SK-N-SH (cell line): ENCODE measurements at regions not wholly inside any gene's neighbourhood (a gene's known extent, or its start where the extent isn't known, plus 50 kb on each side); places are given as distances from the start of the nearest gene placed in this dataset.

Experiments used
- CTCF ChIA-PET: fragments of 300-600, 350-600 bp; formaldehyde crosslinking; extraction: SDS; loops from one replicate; lab custom pipeline; 2021; lab: Yijun Ruan, JAX
- POLR2A ChIA-PET: fragments of 350-600 bp; sonication (Branson Sonifier 250); formaldehyde crosslinking; extraction: SDS; loops from one replicate; lab custom pipeline; 2020; ENCODE audit warnings: antibody characterized with exemption, inconsistent platforms; lab: Yijun Ruan, JAX
- DNase-seq: peaks from one replicate; pipeline ENCODE4 v3.0.0; 2012
- H2AFZ ChIP-seq: fragments of 200-600 bp; sonication (generic); 2 replicates; pipeline ENCODE4 v1.8.1; 2016; ENCODE audit warnings: antibody characterized with exemption, mild to moderate bottlenecking, low read depth
- H3F3A ChIP-seq: fragments of 200-600 bp; sonication (generic); replicated peaks from 2 replicates; pipeline ENCODE3; 2016; ENCODE audit warnings: antibody characterized with exemption, mild to moderate bottlenecking; ENCODE audit not compliant: insufficient read depth
- H3K27ac ChIP-seq, 2 experiments: fragments of 200-500 bp in 1 of 2; fragments of 200-600 bp in 1 of 2; sonication (Bioruptor generic) in 1 of 2; sonication (generic), shearing (Covaris generic) in 1 of 2; 2 replicates each; pipeline versions ENCODE4 v1.5.1 to v1.6.1; 2014 to 2016; ENCODE audit warnings: low read depth in 2 of 2, inconsistent platforms in 1 of 2, low read length in 1 of 2, mild to moderate bottlenecking in 1 of 2, mixed read lengths in 1 of 2
- H3K27me3 ChIP-seq: fragments of 200-600 bp; sonication (generic), shearing (Covaris generic); 2 replicates; pipeline ENCODE4 v1.6.1; 2016; ENCODE audit warnings: mixed run types; ENCODE audit not compliant: insufficient read depth
- H3K36me3 ChIP-seq, 2 experiments: fragments of 200-500 bp in 1 of 2; fragments of 200-600 bp in 1 of 2; sonication (Bioruptor generic) in 1 of 2; sonication (generic) in 1 of 2; replicated peaks in 1 of 2; 2 replicates each; pipeline versions ENCODE3 to v1.5.1; 2014 to 2016; ENCODE audit warnings: low read length in 1 of 2, mild to moderate bottlenecking in 1 of 2; ENCODE audit not compliant: insufficient read depth in 2 of 2, control insufficient read depth in 1 of 2
- H3K4me1 ChIP-seq, 2 experiments: fragments of 200-500 bp in 1 of 2; fragments of 200-600 bp in 1 of 2; sonication (Bioruptor generic) in 1 of 2; sonication (generic), shearing (Covaris generic) in 1 of 2; 2 replicates each; pipeline versions ENCODE4 v1.5.1 to v1.6.1; 2014 to 2016; ENCODE audit warnings: low read depth in 1 of 2, low read length in 1 of 2, mixed run types in 1 of 2; ENCODE audit not compliant: insufficient read depth in 2 of 2, control insufficient read depth in 1 of 2
- H3K4me2 ChIP-seq: fragments of 200-600 bp; sonication (generic), shearing (Covaris generic); 2 replicates; pipeline ENCODE4 v1.6.1; 2017; ENCODE audit warnings: mixed run types
- H3K4me3 ChIP-seq, 2 experiments: fragments of 200-500 bp in 1 of 2; fragments of 200-600 bp in 1 of 2; sonication (Bioruptor generic) in 1 of 2; sonication (generic), shearing (Covaris generic) in 1 of 2; 2 replicates each; pipeline versions ENCODE4 v1.5.1 to v1.8.1; 2014 to 2016; ENCODE audit warnings: low read depth in 2 of 2, inconsistent platforms in 1 of 2, low read length in 1 of 2, mild to moderate bottlenecking in 1 of 2, mixed read lengths in 1 of 2, moderate library complexity in 1 of 2
- H3K79me2 ChIP-seq: fragments of 200-600 bp; sonication (generic); 2 replicates; pipeline ENCODE4 v1.8.1; 2017; ENCODE audit warnings: mild to moderate bottlenecking; ENCODE audit not compliant: insufficient read depth
- H3K9ac ChIP-seq: fragments of 200-600 bp; sonication (generic); 2 replicates; pipeline ENCODE4 v1.6.1; 2017; ENCODE audit warnings: mixed run types
- H3K9me2 ChIP-seq: fragments of 200-600 bp; sonication (generic); 2 replicates; pipeline ENCODE4 v1.6.1; 2017; ENCODE audit warnings: mixed run types
- H3K9me3 ChIP-seq: fragments of 200-600 bp; sonication (generic); 2 replicates; pipeline ENCODE4 v1.6.1; 2017; ENCODE audit warnings: mixed run types, mild to moderate bottlenecking, moderate library complexity
- H4K20me1 ChIP-seq: fragments of 200-600 bp; sonication (generic); 2 replicates; pipeline ENCODE4 v1.6.1; 2017; ENCODE audit warnings: mild to moderate bottlenecking, mixed run types; ENCODE audit not compliant: insufficient read depth
- CTCF ChIP-seq: fragments of 200-600 bp; sonication (generic); IDR thresholded peaks from 2 replicates; pipeline ENCODE4 v1.6.1; 2017; ENCODE audit warnings: antibody characterized with exemption, mild to moderate bottlenecking, moderate library complexity
- FOXM1 ChIP-seq: IDR thresholded peaks from 2 replicates; pipeline ENCODE4 v1.4.0; 2012; ENCODE audit warnings: low read depth, mild to moderate bottlenecking
- IRF3 ChIP-seq: fragments of 150-350 bp; IDR thresholded peaks from 2 replicates; pipeline ENCODE4 v1.6.1; 2016; ENCODE audit warnings: mild to moderate bottlenecking, low read depth, low read length
- MXI1 ChIP-seq: IDR thresholded peaks from 2 replicates; pipeline ENCODE4 v1.6.1; 2012; ENCODE audit warnings: mild to moderate bottlenecking, low read depth, low read length, improper control_type of control experiment
- SIN3A ChIP-seq: IDR thresholded peaks from 2 replicates; pipeline ENCODE4 v1.6.1; 2012; ENCODE audit warnings: low read depth, mild to moderate bottlenecking, low read length, moderate library complexity, borderline replicate concordance
- SMC3 ChIP-seq: IDR thresholded peaks from 2 replicates; pipeline ENCODE4 v1.6.1; 2012; ENCODE audit warnings: low read depth, low read length, improper control_type of control experiment
- TAF1 ChIP-seq: IDR thresholded peaks from 2 replicates; pipeline ENCODE4 v1.6.1; 2012; ENCODE audit warnings: low read depth, mild to moderate bottlenecking, low read length, moderate library complexity, borderline replicate concordance
- TCF12 ChIP-seq: IDR thresholded peaks from 2 replicates; pipeline ENCODE4 v1.4.0; 2012
- USF1 ChIP-seq: IDR thresholded peaks from 2 replicates; pipeline ENCODE4 v1.4.0; 2012; ENCODE audit warnings: low read depth, borderline replicate concordance
- YY1 ChIP-seq: IDR thresholded peaks from 2 replicates; pipeline ENCODE4 v1.4.0; 2012; ENCODE audit warnings: low read depth, mild to moderate bottlenecking
- WGBS: methylation state at CpG from one replicate; pipeline ENCODE4 v1.1.6; 2017; ENCODE audit warnings: low lambda C conversion rate; 5-methylcytosine and 5-hydroxymethylcytosine counted together
- TF ChIP-seq, protein P1 (sequence below): IDR thresholded peaks from 2 replicates; pipeline ENCODE4 v1.6.1; 2012; ENCODE audit warnings: mild to moderate bottlenecking, low read depth, low read length, moderate library complexity

GRCh38 chr6:74311431-74311830, 615.4 kb downstream of the CD109 start:
- no peaks in the 10 kb centered on the region for H3K9me2 ChIP-seq
- no peak for DNase-seq
- H3K9ac ChIP-seq = no peak overlapping the region
- no peaks in the 10 kb centered on the region for H3K36me3 ChIP-seq
- no peaks in the 10 kb centered on the region for H3K9me3 ChIP-seq
- 3% methylated on average over 2 of the region's 2 CpGs for WGBS
- H2AFZ ChIP-seq = no peak overlapping the region
- H3K27me3 ChIP-seq = no peaks in the 10 kb centered on the region
- H3K4me3 ChIP-seq = no peak overlapping the region
- H3K4me1 ChIP-seq = no peaks in the 10 kb centered on the region
- H3K27ac ChIP-seq = no peak overlapping the region
- H3F3A ChIP-seq = no peaks in the 10 kb centered on the region
- CTCF ChIA-PET = no interaction called here
- H3K4me2 ChIP-seq = no peak overlapping the region
- no peaks in the 10 kb centered on the region for H3K79me2 ChIP-seq
- TF ChIP-seq IRF3 (no peak), SMC3 (no peak), SIN3A (no peak), TCF12 (no peak), USF1 (no peak), MXI1 (no peak), TAF1 (no peak)
- TF ChIP-seq, protein P1, sequence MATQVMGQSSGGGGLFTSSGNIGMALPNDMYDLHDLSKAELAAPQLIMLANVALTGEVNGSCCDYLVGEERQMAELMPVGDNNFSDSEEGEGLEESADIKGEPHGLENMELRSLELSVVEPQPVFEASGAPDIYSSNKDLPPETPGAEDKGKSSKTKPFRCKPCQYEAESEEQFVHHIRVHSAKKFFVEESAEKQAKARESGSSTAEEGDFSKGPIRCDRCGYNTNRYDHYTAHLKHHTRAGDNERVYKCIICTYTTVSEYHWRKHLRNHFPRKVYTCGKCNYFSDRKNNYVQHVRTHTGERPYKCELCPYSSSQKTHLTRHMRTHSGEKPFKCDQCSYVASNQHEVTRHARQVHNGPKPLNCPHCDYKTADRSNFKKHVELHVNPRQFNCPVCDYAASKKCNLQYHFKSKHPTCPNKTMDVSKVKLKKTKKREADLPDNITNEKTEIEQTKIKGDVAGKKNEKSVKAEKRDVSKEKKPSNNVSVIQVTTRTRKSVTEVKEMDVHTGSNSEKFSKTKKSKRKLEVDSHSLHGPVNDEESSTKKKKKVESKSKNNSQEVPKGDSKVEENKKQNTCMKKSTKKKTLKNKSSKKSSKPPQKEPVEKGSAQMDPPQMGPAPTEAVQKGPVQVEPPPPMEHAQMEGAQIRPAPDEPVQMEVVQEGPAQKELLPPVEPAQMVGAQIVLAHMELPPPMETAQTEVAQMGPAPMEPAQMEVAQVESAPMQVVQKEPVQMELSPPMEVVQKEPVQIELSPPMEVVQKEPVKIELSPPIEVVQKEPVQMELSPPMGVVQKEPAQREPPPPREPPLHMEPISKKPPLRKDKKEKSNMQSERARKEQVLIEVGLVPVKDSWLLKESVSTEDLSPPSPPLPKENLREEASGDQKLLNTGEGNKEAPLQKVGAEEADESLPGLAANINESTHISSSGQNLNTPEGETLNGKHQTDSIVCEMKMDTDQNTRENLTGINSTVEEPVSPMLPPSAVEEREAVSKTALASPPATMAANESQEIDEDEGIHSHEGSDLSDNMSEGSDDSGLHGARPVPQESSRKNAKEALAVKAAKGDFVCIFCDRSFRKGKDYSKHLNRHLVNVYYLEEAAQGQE = no peak
- TF ChIP-seq, all 33 proteins: peak for 0
- H4K20me1 ChIP-seq = no peaks in the 10 kb centered on the region
- POLR2A ChIA-PET = no interaction called here

GRCh38 chr6:74289884-74290283, 593.9 kb downstream of the CD109 start:
- DNase-seq = no peak
- TF ChIP-seq MXI1 = no peak
- no peak for TF ChIP-seq FOXM1
- no peak for TF ChIP-seq SIN3A
- no peak for TF ChIP-seq YY1
- no peak for TF ChIP-seq CTCF
- Histone ChIP-seq H3K27me3 (no peaks in the 10 kb centered on the region), H3K9ac (no peak overlapping the region), H2AFZ (no peak overlapping the region), H3K36me3 (no peaks in the 10 kb centered on the region), H3K9me2 (no peaks in the 10 kb centered on the region), H3K4me1 (no peaks in the 10 kb centered on the region), H3F3A (no peaks in the 10 kb centered on the region), H4K20me1 (no peaks in the 10 kb centered on the region), H3K27ac (no peak overlapping the region), H3K4me2 (no peak overlapping the region), H3K79me2 (no peaks in the 10 kb centered on the region), H3K9me3 (no peaks in the 10 kb centered on the region; the same call in 1 of the 2 replicates), H3K4me3 (no peak overlapping the region)
- WGBS = 2% methylated on average over 3 of the region's 3 CpGs
- POLR2A ChIA-PET = no interaction called here
- CTCF ChIA-PET = no interaction called here
